ENCODE measurements at regions not wholly inside any gene's neighbourhood (a gene's known extent, or its start where the extent isn't known, plus 50 kb on each side); places are given as distances from the start of the nearest gene placed in this dataset.
"Not testable (repeated sequence)": the region's sequence is repeated elsewhere in the genome, so short reads cannot be mapped to it uniquely, and the experiment has no call there.

- DNase-seq (ENCODE audit: low read depth), result no peak
- H3K4me3 ChIP-seq (ENCODE audit: low read depth, low read length), result no peak overlapping the region
- TF ChIP-seq CTCF (IDR thresholded peaks at IDR 0.05; ENCODE audit: control insufficient read depth, extremely low read depth, insufficient read depth), result no peak
These were observed 119.7 kb upstream of the DLG1 start for GRCh38 chr3:197417911-197418618.

- DNase-seq (ENCODE audit: low read depth), result no peak
- no peak for TF ChIP-seq CTCF (IDR thresholded peaks at IDR 0.05; ENCODE audit: control insufficient read depth, extremely low read depth, insufficient read depth)
- H3K4me3 ChIP-seq (ENCODE audit: low read depth, low read length), result no peak overlapping the region
These were observed 119.0 kb upstream of the DLG1 start for GRCh38 chr3:197417441-197417840.

- DNase-seq (ENCODE audit: low read depth), result not testable (repeated sequence)
These were observed 113.5 kb upstream of the DLG1 start for GRCh38 chr3:197411899-197412298.

GRCh38 chr3:197410170-197410569, 111.8 kb upstream of the DLG1 start:
- DNase-seq (ENCODE audit: low read depth); H3K4me3 ChIP-seq (ENCODE audit: low read depth, low read length): not testable (repeated sequence)

More at GRCh38 chr3:197411899-197412298, 113.5 kb upstream of the DLG1 start:
- not testable (repeated sequence) for H3K4me3 ChIP-seq (ENCODE audit: low read depth, low read length)

- no peak overlapping the region for H3K4me3 ChIP-seq (ENCODE audit: low read depth, low read length)
- no peak for TF ChIP-seq CTCF (IDR thresholded peaks at IDR 0.05; ENCODE audit: control insufficient read depth, extremely low read depth, insufficient read depth)
- DNase-seq (ENCODE audit: low read depth), result no peak
These were observed 110.0 kb upstream of the DLG1 start for GRCh38 chr3:197408177-197408957.

GRCh38 chr3:197407526-197407925, 109.1 kb upstream of the DLG1 start:
- no peak for DNase-seq (ENCODE audit: low read depth)
- TF ChIP-seq CTCF (IDR thresholded peaks at IDR 0.05; ENCODE audit: control insufficient read depth, extremely low read depth, insufficient read depth), result no peak
- no peak overlapping the region for H3K4me3 ChIP-seq (ENCODE audit: low read depth, low read length)

- H3K4me3 ChIP-seq (ENCODE audit: low read depth, low read length), result no peak overlapping the region
- TF ChIP-seq CTCF (IDR thresholded peaks at IDR 0.05; ENCODE audit: control insufficient read depth, extremely low read depth, insufficient read depth), result no peak
- no peak for DNase-seq (ENCODE audit: low read depth)
These were observed 108.6 kb upstream of the DLG1 start for GRCh38 chr3:197407053-197407452.

GRCh38 chr3:197406266-197406665, 107.9 kb upstream of the DLG1 start:
- H3K4me3 ChIP-seq (ENCODE audit: low read depth, low read length), result no peak overlapping the region
- TF ChIP-seq CTCF (IDR thresholded peaks at IDR 0.05; ENCODE audit: control insufficient read depth, extremely low read depth, insufficient read depth), result no peak
- DNase-seq (ENCODE audit: low read depth), result no peak
